Stimulated activated naive CD8-positive, alpha-beta T cell treated with anti-CD3 and anti-CD28 coated beads, Interleukin-15, Interleukin-2, amounts not matched to agents 100 ng/mL and 50 ng/mL, for 24 hours (primary cell): ENCODE measurements at regions not wholly inside any gene's neighbourhood (a gene's known extent, or its start where the extent isn't known, plus 50 kb on each side); places are given as distances from the start of the nearest gene placed in this dataset.

Experiments
- H3K27ac Mint-ChIP-seq: one replicate; pipeline ENCODE4 v1.8.0; 2021; ENCODE audit warnings: mild to moderate bottlenecking, mixed read lengths
- H3K27me3 Mint-ChIP-seq: one replicate; pipeline ENCODE4 v1.8.0; 2021; ENCODE audit warnings: mixed read lengths
- H3K36me3 Mint-ChIP-seq: one replicate; pipeline ENCODE4 v1.8.0; 2021; ENCODE audit warnings: low read depth, mixed read lengths
- H3K4me1 Mint-ChIP-seq: one replicate; pipeline ENCODE4 v1.8.0; 2021; ENCODE audit warnings: low read depth, mixed read lengths
- H3K4me3 Mint-ChIP-seq: one replicate; pipeline ENCODE4 v1.8.0; 2021; ENCODE audit warnings: mild to moderate bottlenecking, mixed read lengths
- H3K9me3 Mint-ChIP-seq: one replicate; pipeline ENCODE4 v1.8.0; 2021; ENCODE audit warnings: mixed read lengths

DNA sequence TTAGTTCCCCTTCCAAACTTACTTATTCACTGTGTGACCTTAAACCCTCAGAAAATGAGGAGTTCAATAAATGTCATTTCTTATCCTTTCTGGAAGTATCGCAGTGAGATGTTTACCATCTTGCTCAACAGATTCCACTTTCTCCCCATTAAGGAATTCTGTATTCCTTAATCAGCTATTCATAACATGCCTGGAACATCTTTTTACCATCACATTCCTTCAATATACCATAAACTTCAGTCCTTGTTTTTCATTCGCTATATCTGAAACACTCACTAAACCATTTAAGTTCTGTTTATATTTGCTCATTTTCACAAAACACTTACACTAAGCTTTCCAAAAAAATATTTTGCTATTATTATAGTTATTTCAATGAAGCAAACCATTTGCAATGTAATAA lies 1158.6 kb downstream of the CDH12 start:
- Mint-ChIP-seq H3K27ac (no peak overlapping the region), H3K4me1 (no peaks in the 10 kb centered on the region), H3K27me3 (no peaks in the 10 kb centered on the region), H3K36me3 (no peaks in the 10 kb centered on the region), H3K9me3 (peaks cover 7% of the 10 kb centered on the region), H3K4me3 (no peak overlapping the region)

DNA sequence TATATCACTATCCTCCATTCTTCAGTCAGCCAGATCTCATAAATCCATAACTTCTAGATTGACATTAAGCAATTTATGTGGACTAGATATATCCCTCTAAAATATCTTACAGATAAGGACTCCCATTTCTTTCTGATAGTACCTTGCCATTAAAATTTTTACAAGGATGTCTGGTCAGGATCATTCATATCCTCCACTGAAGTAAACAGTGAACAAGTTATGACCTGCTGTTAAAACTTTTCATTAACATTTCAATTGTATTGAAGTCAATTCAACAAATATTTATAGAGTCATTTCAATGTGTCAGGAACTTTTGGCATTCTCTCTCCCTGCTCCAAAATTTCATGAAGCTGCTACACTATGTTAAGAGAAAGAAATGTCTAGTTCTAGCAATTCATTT lies 1159.6 kb downstream of the CDH12 start:
- Mint-ChIP-seq H3K9me3 (peaks cover under 1% of the 10 kb centered on the region), H3K4me3 (no peak overlapping the region), H3K4me1 (no peaks in the 10 kb centered on the region), H3K27me3 (no peaks in the 10 kb centered on the region), H3K36me3 (no peaks in the 10 kb centered on the region), H3K27ac (no peak overlapping the region)

- no peak overlapping the region for H3K27ac Mint-ChIP-seq
These were observed 1163.6 kb downstream of the CDH12 start for GRCh38 chr5:21689587-21689986.

DNA sequence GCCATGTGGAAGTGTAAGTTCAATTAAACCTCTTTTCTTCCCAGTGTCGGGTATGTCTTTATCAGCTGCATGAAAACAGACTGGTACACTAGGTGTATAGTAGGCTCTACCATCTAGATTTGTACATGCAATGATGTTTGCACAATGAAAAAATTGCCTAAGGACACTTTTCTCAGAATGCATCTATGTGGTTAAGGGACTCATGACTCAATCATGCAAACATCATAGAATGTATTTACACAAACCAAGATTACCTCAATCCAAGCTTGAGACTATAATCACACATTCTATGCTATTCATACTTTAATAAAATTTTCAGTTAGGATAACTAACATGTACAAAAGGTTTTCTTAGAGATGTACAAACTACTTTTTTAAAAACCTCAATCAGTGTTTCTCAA lies 1164.5 kb downstream of the CDH12 start:
- no peaks in the 10 kb centered on the region for H3K4me1 Mint-ChIP-seq
- H3K9me3 Mint-ChIP-seq: no peaks in the 10 kb centered on the region
- H3K4me3 Mint-ChIP-seq: no peak overlapping the region
- no peak overlapping the region for H3K27ac Mint-ChIP-seq
- no peaks in the 10 kb centered on the region for H3K27me3 Mint-ChIP-seq
- H3K36me3 Mint-ChIP-seq: no peaks in the 10 kb centered on the region

More at GRCh38 chr5:21689587-21689986, 1163.6 kb downstream of the CDH12 start:
- no peak overlapping the region for H3K4me3 Mint-ChIP-seq
- H3K9me3 Mint-ChIP-seq: no peaks in the 10 kb centered on the region
- H3K36me3 Mint-ChIP-seq: no peaks in the 10 kb centered on the region
- H3K27me3 Mint-ChIP-seq: no peaks in the 10 kb centered on the region
- no peaks in the 10 kb centered on the region for H3K4me1 Mint-ChIP-seq

DNA sequence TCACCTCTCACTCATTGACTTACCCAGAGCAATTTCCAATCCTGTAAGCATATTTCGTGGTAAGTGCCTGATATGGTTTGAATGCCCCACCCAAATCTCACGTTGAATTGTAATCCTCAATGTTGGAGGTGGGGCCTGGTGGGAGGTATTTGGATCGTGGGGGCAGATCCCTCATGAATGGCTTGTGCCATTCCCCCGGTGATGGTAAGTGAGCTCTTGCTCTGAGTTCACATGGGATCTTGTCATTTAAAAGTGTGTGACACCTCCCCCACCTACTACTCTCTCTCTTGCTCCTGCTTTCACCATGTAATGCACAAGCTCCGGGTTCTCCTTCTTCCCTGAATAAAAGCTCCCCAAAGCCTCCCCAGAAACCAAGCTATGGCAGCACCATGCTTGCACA lies 1165.5 kb downstream of the CDH12 start:
- H3K9me3 Mint-ChIP-seq: no peaks in the 10 kb centered on the region
- H3K4me3 Mint-ChIP-seq: no peak overlapping the region
- no peaks in the 10 kb centered on the region for H3K4me1 Mint-ChIP-seq
- H3K27ac Mint-ChIP-seq: no peak overlapping the region
- no peaks in the 10 kb centered on the region for H3K27me3 Mint-ChIP-seq
- no peaks in the 10 kb centered on the region for H3K36me3 Mint-ChIP-seq

DNA sequence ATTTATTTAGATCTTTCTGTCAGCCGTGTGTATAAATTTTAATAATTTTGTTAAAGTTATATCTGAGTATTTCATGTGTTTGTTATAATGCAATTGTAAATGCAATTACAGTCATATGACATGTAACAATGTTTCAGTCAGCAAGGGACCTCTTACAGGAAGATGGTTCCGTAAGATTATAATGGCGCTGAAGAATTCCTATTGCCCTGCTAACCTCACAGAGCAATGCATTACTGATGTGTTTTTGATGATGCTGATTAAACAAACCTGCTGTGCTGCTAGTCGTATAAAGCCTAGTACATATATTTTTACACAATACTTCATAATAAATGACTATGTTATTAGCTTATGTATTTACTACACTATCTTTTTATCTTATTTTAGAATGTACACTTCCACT lies 1166.4 kb downstream of the CDH12 start:
- Mint-ChIP-seq H3K27ac (no peak overlapping the region), H3K36me3 (no peaks in the 10 kb centered on the region)

GRCh38 chr5:21685522-21685921 lies 1167.6 kb downstream of the CDH12 start:
- Mint-ChIP-seq H3K27me3 (no peaks in the 10 kb centered on the region), H3K4me1 (no peaks in the 10 kb centered on the region), H3K27ac (no peak overlapping the region), H3K9me3 (no peaks in the 10 kb centered on the region), H3K4me3 (no peak overlapping the region), H3K36me3 (no peaks in the 10 kb centered on the region)

More for the DNA sequence above, 1166.4 kb downstream of the CDH12 start:
- Mint-ChIP-seq H3K27me3 (no peaks in the 10 kb centered on the region), H3K9me3 (no peaks in the 10 kb centered on the region), H3K4me3 (no peak overlapping the region), H3K4me1 (no peaks in the 10 kb centered on the region)

- Mint-ChIP-seq H3K27me3 (no peaks in the 10 kb centered on the region), H3K36me3 (no peaks in the 10 kb centered on the region), H3K4me1 (no peaks in the 10 kb centered on the region), H3K9me3 (no peaks in the 10 kb centered on the region), H3K27ac (no peak overlapping the region), H3K4me3 (no peak overlapping the region)
These were observed 1168.2 kb downstream of the CDH12 start for GRCh38 chr5:21684992-21685391.

- H3K9me3 Mint-ChIP-seq: no peaks in the 10 kb centered on the region
- no peaks in the 10 kb centered on the region for H3K27me3 Mint-ChIP-seq
- no peaks in the 10 kb centered on the region for H3K36me3 Mint-ChIP-seq
- no peak overlapping the region for H3K4me3 Mint-ChIP-seq
- no peaks in the 10 kb centered on the region for H3K4me1 Mint-ChIP-seq
- H3K27ac Mint-ChIP-seq: no peak overlapping the region
These were observed 1171.2 kb downstream of the CDH12 start for GRCh38 chr5:21681911-21682310.

GRCh38 chr5:21680641-21681040 lies 1172.5 kb downstream of the CDH12 start:
- no peak overlapping the region for H3K27ac Mint-ChIP-seq
- H3K4me3 Mint-ChIP-seq: no peak overlapping the region
- no peaks in the 10 kb centered on the region for H3K9me3 Mint-ChIP-seq
- no peaks in the 10 kb centered on the region for H3K4me1 Mint-ChIP-seq
- H3K27me3 Mint-ChIP-seq: no peaks in the 10 kb centered on the region
- H3K36me3 Mint-ChIP-seq: no peaks in the 10 kb centered on the region

GRCh38 chr5:21680196-21680595 lies 1172.9 kb downstream of the CDH12 start:
- no peak overlapping the region for H3K4me3 Mint-ChIP-seq
- no peaks in the 10 kb centered on the region for H3K36me3 Mint-ChIP-seq
- H3K4me1 Mint-ChIP-seq: no peaks in the 10 kb centered on the region
- H3K27me3 Mint-ChIP-seq: no peaks in the 10 kb centered on the region
- H3K27ac Mint-ChIP-seq: no peak overlapping the region
- H3K9me3 Mint-ChIP-seq: no peaks in the 10 kb centered on the region

- Mint-ChIP-seq H3K27ac (no peak overlapping the region), H3K9me3 (no peaks in the 10 kb centered on the region), H3K27me3 (no peaks in the 10 kb centered on the region), H3K36me3 (no peaks in the 10 kb centered on the region), H3K4me3 (no peak overlapping the region), H3K4me1 (no peaks in the 10 kb centered on the region)
These were observed 1174.6 kb downstream of the CDH12 start for GRCh38 chr5:21678526-21678925.

DNA sequence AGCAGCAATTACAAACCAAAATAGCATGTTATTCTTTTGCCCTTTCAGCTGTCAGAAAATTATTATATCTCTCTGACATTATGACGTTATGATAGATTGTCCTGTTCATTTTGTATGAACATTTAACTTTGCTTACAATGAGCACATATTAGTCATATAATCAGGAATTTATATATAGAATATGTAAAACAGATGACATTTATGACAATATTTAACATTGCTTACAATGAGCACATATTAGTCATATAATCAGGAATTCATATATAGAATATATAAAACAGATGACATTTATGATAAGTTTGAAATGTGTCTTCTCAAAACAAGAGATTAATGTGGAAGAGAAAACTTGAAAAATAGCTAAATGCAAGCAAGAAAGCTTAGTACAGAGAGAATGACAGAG lies 1180.2 kb downstream of the CDH12 start:
- Mint-ChIP-seq H3K27ac (no peak overlapping the region), H3K27me3 (no peaks in the 10 kb centered on the region), H3K9me3 (no peaks in the 10 kb centered on the region), H3K4me1 (no peaks in the 10 kb centered on the region), H3K4me3 (no peak overlapping the region), H3K36me3 (no peaks in the 10 kb centered on the region)

DNA sequence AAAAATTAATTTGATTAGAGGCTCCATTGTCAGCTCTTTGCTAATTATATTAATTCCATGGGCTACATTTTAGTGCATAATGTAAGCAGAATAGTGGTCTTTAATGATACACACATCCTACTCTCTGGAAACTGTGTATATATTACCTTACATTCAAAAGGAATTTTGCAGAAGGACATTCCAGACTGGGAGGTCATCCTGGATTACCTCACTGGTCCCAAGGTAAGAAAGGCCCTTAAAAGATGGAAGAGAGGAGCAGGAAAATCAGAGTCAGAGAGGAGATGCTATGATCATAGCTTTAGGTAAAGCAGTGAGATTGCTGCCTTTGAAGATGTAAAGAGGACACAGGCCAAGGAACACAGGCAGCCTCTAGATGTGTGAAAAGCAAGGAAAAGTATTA lies 1180.8 kb downstream of the CDH12 start:
- H3K9me3 Mint-ChIP-seq: no peaks in the 10 kb centered on the region
- H3K27me3 Mint-ChIP-seq: no peaks in the 10 kb centered on the region
- H3K27ac Mint-ChIP-seq: no peak overlapping the region
- no peaks in the 10 kb centered on the region for H3K36me3 Mint-ChIP-seq
- H3K4me1 Mint-ChIP-seq: no peaks in the 10 kb centered on the region
- no peak overlapping the region for H3K4me3 Mint-ChIP-seq

- no peaks in the 10 kb centered on the region for H3K9me3 Mint-ChIP-seq
- no peaks in the 10 kb centered on the region for H3K4me1 Mint-ChIP-seq
- no peak overlapping the region for H3K4me3 Mint-ChIP-seq
- H3K27me3 Mint-ChIP-seq: no peaks in the 10 kb centered on the region
- no peak overlapping the region for H3K27ac Mint-ChIP-seq
- no peaks in the 10 kb centered on the region for H3K36me3 Mint-ChIP-seq
These were observed 1187.6 kb downstream of the CDH12 start for GRCh38 chr5:21665524-21665923.

DNA sequence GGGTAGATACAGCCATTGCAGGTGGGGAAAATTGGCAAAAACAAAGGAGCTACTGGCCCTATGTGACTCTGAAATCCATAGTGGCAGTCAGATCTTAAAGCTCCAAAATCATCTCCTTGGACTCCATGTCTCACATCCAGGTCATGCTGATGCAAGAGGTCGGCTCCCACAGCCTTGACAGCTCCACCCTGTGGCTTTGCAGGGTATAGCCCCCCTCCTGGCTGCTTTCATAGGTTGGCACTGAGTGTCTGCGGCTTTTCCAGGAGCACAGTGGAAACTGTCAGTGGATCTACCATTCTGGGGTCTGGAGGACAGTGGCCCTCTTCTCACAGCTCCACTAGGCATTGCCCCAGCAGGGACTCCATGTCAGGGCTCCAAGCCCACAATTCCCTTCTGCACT lies 1190.1 kb downstream of the CDH12 start:
- Mint-ChIP-seq H3K27ac (no peak overlapping the region), H3K27me3 (no peaks in the 10 kb centered on the region), H3K4me3 (no peak overlapping the region), H3K4me1 (no peaks in the 10 kb centered on the region), H3K9me3 (peaks cover 4% of the 10 kb centered on the region), H3K36me3 (no peaks in the 10 kb centered on the region)

DNA sequence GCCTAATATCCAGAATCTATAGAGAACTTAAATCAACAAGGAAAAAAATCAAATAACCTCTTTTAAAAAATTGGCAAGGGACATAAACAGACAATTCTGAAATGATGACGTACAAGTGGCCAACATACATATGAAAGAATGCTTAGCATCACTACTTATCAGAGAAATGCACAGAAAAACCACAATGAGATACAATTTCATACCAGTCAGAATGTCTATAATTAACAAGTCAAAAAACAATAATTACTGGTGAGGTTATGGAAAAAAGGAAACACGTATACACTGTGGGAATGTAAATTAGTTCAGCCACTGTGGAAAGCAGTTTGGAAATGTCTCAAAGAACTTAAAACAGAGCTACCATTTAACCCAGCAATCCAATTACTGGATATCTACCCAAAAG lies 1192.0 kb downstream of the CDH12 start:
- no peak overlapping the region for H3K27ac Mint-ChIP-seq
- no peaks in the 10 kb centered on the region for H3K4me1 Mint-ChIP-seq
- H3K27me3 Mint-ChIP-seq: no peaks in the 10 kb centered on the region
- no peaks in the 10 kb centered on the region for H3K36me3 Mint-ChIP-seq
- no peak overlapping the region for H3K4me3 Mint-ChIP-seq
- H3K9me3 Mint-ChIP-seq: peaks cover 4% of the 10 kb centered on the region
